ENCODE measurements at regions not wholly inside any gene's neighbourhood (a gene's known extent, or its start where the extent isn't known, plus 50 kb on each side); places are given as distances from the start of the nearest gene placed in this dataset.

- H3K27me3 Mint-ChIP-seq (ENCODE audit: unreplicated experiment) = peaks cover 1% of the 10 kb centered on the region
- H3K27ac Mint-ChIP-seq (ENCODE audit: unreplicated experiment) = no peak overlapping the region
- peaks cover 7% of the 10 kb centered on the region for H3K4me1 Mint-ChIP-seq (ENCODE audit: unreplicated experiment)
- no peaks in the 10 kb centered on the region for H3K9me3 Mint-ChIP-seq (ENCODE audit: unreplicated experiment)
- no peak for TF ChIP-seq CTCF (IDR thresholded peaks at IDR 0.05; ENCODE audit: unreplicated experiment)
- H3K36me3 Mint-ChIP-seq (ENCODE audit: low read depth, unreplicated experiment) = no peaks in the 10 kb centered on the region
- no peak for DNase-seq (ENCODE audit: low spot score)
- H3K4me3 Mint-ChIP-seq (ENCODE audit: unreplicated experiment) = no peak overlapping the region
Observed at GRCh38 chr2:150286730-150287362, 200.6 kb downstream of the RND3 start.

- no peak overlapping the region for H3K4me3 Mint-ChIP-seq (ENCODE audit: unreplicated experiment)
- peaks cover 16% of the 10 kb centered on the region for H3K4me1 Mint-ChIP-seq (ENCODE audit: unreplicated experiment)
- no peak for TF ChIP-seq CTCF (IDR thresholded peaks at IDR 0.05; ENCODE audit: unreplicated experiment)
- no peak overlapping the region for H3K27ac Mint-ChIP-seq (ENCODE audit: unreplicated experiment)
- DNase-seq (ENCODE audit: low spot score) = no peak
- no peaks in the 10 kb centered on the region for H3K27me3 Mint-ChIP-seq (ENCODE audit: unreplicated experiment)
- H3K36me3 Mint-ChIP-seq (ENCODE audit: low read depth, unreplicated experiment) = no peaks in the 10 kb centered on the region
- no peaks in the 10 kb centered on the region for H3K9me3 Mint-ChIP-seq (ENCODE audit: unreplicated experiment)
Observed at GRCh38 chr2:150284116-150284515, 203.4 kb downstream of the RND3 start.

- Mint-ChIP-seq H3K4me1 (ENCODE audit: unreplicated experiment) (peaks cover 16% of the 10 kb centered on the region), H3K27me3 (ENCODE audit: unreplicated experiment) (peaks cover 2% of the 10 kb centered on the region), H3K4me3 (ENCODE audit: unreplicated experiment) (no peak overlapping the region), H3K27ac (ENCODE audit: unreplicated experiment) (no peak overlapping the region), H3K9me3 (ENCODE audit: unreplicated experiment) (no peaks in the 10 kb centered on the region), H3K36me3 (ENCODE audit: low read depth, unreplicated experiment) (no peaks in the 10 kb centered on the region)
- no peak for TF ChIP-seq CTCF (IDR thresholded peaks at IDR 0.05; ENCODE audit: unreplicated experiment)
- DNase-seq (ENCODE audit: low spot score) = no peak
Observed at GRCh38 chr2:150282771-150283371, 204.6 kb downstream of the RND3 start.

- H3K4me3 Mint-ChIP-seq (ENCODE audit: unreplicated experiment) = no peak overlapping the region
- H3K27me3 Mint-ChIP-seq (ENCODE audit: unreplicated experiment) = peaks cover 2% of the 10 kb centered on the region
- DNase-seq (ENCODE audit: low spot score) = no peak
Observed at GRCh38 chr2:150282357-150282756, 205.1 kb downstream of the RND3 start.

More at GRCh38 chr2:150282357-150282756, 205.1 kb downstream of the RND3 start:
- no peak for TF ChIP-seq CTCF (IDR thresholded peaks at IDR 0.05; ENCODE audit: unreplicated experiment)
- Mint-ChIP-seq H3K4me1 (ENCODE audit: unreplicated experiment) (peaks cover 16% of the 10 kb centered on the region), H3K27ac (ENCODE audit: unreplicated experiment) (no peak overlapping the region), H3K36me3 (ENCODE audit: low read depth, unreplicated experiment) (peaks cover 4% of the 10 kb centered on the region), H3K9me3 (ENCODE audit: unreplicated experiment) (peaks cover 2% of the 10 kb centered on the region)
